DND-41 (cell line): ENCODE measurements at regions not wholly inside any gene's neighbourhood (a gene's known extent, or its start where the extent isn't known, plus 50 kb on each side); places are given as distances from the start of the nearest gene placed in this dataset.
A peak's percentile ranks its signal among the peaks of the same experiment; 100 is the strongest.

Experiments used
- ATAC-seq: fragments of 200-7000 bp; cut with Tn5 transposase; 3 replicates; pipeline ENCODE4 v1.9.1; 2021; ENCODE audit warnings: low read depth; ENCODE audit not compliant: insufficient read depth
- DNase-seq: peaks from one replicate; pipeline ENCODE4 v3.0.0-alpha.2; 2020
- H2AFZ ChIP-seq: 2 replicates; pipeline ENCODE4 v1.6.0; 2012; ENCODE audit warnings: low read depth, low read length
- H3K27ac ChIP-seq: 2 replicates; pipeline ENCODE4 v1.5.1; 2012; ENCODE audit warnings: low read length, inconsistent platforms
- H3K27me3 ChIP-seq: fragments of 200-600 bp; sonication (generic); 2 replicates; pipeline ENCODE4 v1.6.0; 2012; ENCODE audit warnings: low read length, mild to moderate bottlenecking, inconsistent platforms; ENCODE audit not compliant: insufficient read depth, poor library complexity
- H3K36me3 ChIP-seq: 2 replicates; pipeline ENCODE4 v1.5.1; 2012; ENCODE audit warnings: low read length, inconsistent platforms; ENCODE audit not compliant: insufficient read depth
- H3K4me1 ChIP-seq: 2 replicates; pipeline ENCODE4 v1.5.1; 2012; ENCODE audit warnings: mild to moderate bottlenecking, low read length; ENCODE audit not compliant: insufficient read depth
- H3K4me2 ChIP-seq: 2 replicates; pipeline ENCODE4 v1.6.0; 2012; ENCODE audit warnings: mild to moderate bottlenecking, moderate library complexity, low read length, inconsistent platforms; ENCODE audit not compliant: insufficient read depth
- H3K4me3 ChIP-seq, 2 experiments: fragments of 200-600 bp in 1 of 2; shearing (Covaris generic) in 1 of 2; 2 replicates each; pipeline ENCODE4 v1.5.1; 2012 to 2016; ENCODE audit warnings: inconsistent platforms in 2 of 2, low read length in 2 of 2, mild to moderate bottlenecking in 2 of 2, low read depth in 1 of 2, moderate library complexity in 1 of 2
- H3K79me2 ChIP-seq: 2 replicates; pipeline ENCODE4 v1.6.0; 2012; ENCODE audit warnings: low read length, inconsistent platforms; ENCODE audit not compliant: insufficient read depth
- H3K9ac ChIP-seq: 2 replicates; pipeline ENCODE4 v1.6.0; 2012; ENCODE audit warnings: low read depth, mild to moderate bottlenecking, inconsistent platforms, low read length, moderate library complexity
- H3K9me3 ChIP-seq: 2 replicates; pipeline ENCODE4 v1.5.1; 2012; ENCODE audit warnings: low read length, moderate library complexity, mild to moderate bottlenecking, inconsistent platforms; ENCODE audit not compliant: insufficient read depth, severe bottlenecking
- H4K20me1 ChIP-seq: 2 replicates; pipeline ENCODE4 v1.6.0; 2012; ENCODE audit warnings: low read length; ENCODE audit not compliant: insufficient read depth
- CTCF ChIP-seq: IDR thresholded peaks from 2 replicates; pipeline ENCODE4 v1.5.1; 2012; ENCODE audit warnings: borderline replicate concordance, low read length, moderate library complexity, mild to moderate bottlenecking; ENCODE audit not compliant: poor library complexity, severe bottlenecking; ENCODE audit errors: extremely low read depth
- EZH2 ChIP-seq: IDR thresholded peaks from 3 replicates; pipeline ENCODE4 v1.6.1; 2012; ENCODE audit warnings: borderline replicate concordance, low read depth, mild to moderate bottlenecking, moderate library complexity, low read length, inconsistent platforms; ENCODE audit not compliant: severe bottlenecking

GRCh38 chr12:24560831-24561271, 388.1 kb downstream of the BCAT1 start:
- ATAC-seq: no peak
- H3K9me3 ChIP-seq: no peaks in the 10 kb centered on the region
- TF ChIP-seq CTCF (no peak), EZH2 (no peak)
- H3K4me1 ChIP-seq: peaks cover 26% of the 10 kb centered on the region
- H3K79me2 ChIP-seq: no peaks in the 10 kb centered on the region
- H3K27ac ChIP-seq: peak overlapping the region; percentile 5; the same call in 1 of the 2 replicates
- no peaks in the 10 kb centered on the region for H3K27me3 ChIP-seq
- no peak overlapping the region for H3K4me2 ChIP-seq
- H2AFZ ChIP-seq: no peak overlapping the region
- H3K36me3 ChIP-seq: no peaks in the 10 kb centered on the region
- H3K9ac ChIP-seq: no peak overlapping the region
- H3K4me3 ChIP-seq: no peak overlapping the region
- no peaks in the 10 kb centered on the region for H4K20me1 ChIP-seq
- DNase-seq: no peak

GRCh38 chr12:24560192-24560775, 388.6 kb downstream of the BCAT1 start:
- H3K27me3 ChIP-seq: no peaks in the 10 kb centered on the region

GRCh38 chr12:24557738-24558137, 391.2 kb downstream of the BCAT1 start:
- Histone ChIP-seq H3K36me3 (no peaks in the 10 kb centered on the region), H2AFZ (no peak overlapping the region), H3K79me2 (no peaks in the 10 kb centered on the region), H3K9ac (no peak overlapping the region), H3K4me3 (no peak overlapping the region), H3K4me2 (no peak overlapping the region), H3K9me3 (no peaks in the 10 kb centered on the region), H3K27me3 (no peaks in the 10 kb centered on the region), H4K20me1 (no peaks in the 10 kb centered on the region), H3K27ac (no peak overlapping the region), H3K4me1 (peaks cover 23% of the 10 kb centered on the region)
- DNase-seq (no peak), ATAC-seq (no peak)
- no peak for TF ChIP-seq EZH2
- no peak for TF ChIP-seq CTCF

More at GRCh38 chr12:24560192-24560775, 388.6 kb downstream of the BCAT1 start:
- Histone ChIP-seq H2AFZ (no peak overlapping the region), H3K36me3 (no peaks in the 10 kb centered on the region), H3K4me1 (peaks cover 26% of the 10 kb centered on the region), H3K9ac (no peak overlapping the region), H3K9me3 (no peaks in the 10 kb centered on the region), H3K27ac (no peak overlapping the region), H4K20me1 (no peaks in the 10 kb centered on the region), H3K4me2 (no peak overlapping the region), H3K4me3 (no peak overlapping the region), H3K79me2 (no peaks in the 10 kb centered on the region)
- DNase-seq (no peak), ATAC-seq (no peak)
- TF ChIP-seq EZH2 (no peak), CTCF (no peak)
